ENCODE measurements at regions not wholly inside any gene's neighbourhood (a gene's known extent, or its start where the extent isn't known, plus 50 kb on each side); places are given as distances from the start of the nearest gene placed in this dataset.
A peak's percentile ranks its signal among the peaks of the same experiment; 100 is the strongest.

DNA sequence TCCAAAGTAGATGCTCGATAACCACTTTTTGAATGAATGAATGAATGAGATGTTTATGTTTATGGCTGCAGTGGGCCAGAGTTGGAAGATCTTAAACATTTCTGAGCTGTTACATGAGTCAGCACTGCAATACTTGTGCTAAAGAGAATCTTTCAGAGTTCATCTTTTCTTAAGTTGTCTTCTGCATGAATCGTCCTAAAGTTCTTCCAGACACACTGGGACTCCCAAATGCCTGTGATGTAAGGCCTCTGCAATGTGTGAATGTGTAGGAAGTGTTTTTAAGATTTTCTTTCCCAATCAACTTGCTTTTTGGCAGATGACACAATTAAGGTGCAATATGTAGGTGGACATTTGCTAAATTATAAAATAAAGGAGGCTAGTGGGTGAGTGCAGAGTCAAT is 50.3 kb upstream of the TRIM9 start:
- no peak for DNase-seq

DNA sequence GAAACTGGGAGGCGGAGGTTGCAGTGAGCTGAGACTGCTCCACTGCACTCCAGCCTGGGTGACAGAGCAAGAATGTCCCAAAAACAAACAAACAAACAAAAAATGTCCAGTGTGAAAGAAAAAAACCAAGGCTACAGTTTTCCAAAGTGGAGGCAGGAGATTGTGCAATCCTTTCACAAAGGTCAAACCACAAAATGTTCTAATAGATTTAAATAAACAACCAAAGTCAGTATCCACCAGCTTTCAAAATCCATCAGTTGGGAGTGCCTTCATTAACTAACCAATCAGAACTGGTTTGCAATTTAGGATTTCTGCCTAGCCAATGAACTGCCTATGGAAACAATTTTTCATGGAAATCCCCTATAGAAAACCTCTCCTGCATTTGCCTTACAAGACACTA is 52.3 kb upstream of the TRIM9 start:
- no peak for DNase-seq

DNA sequence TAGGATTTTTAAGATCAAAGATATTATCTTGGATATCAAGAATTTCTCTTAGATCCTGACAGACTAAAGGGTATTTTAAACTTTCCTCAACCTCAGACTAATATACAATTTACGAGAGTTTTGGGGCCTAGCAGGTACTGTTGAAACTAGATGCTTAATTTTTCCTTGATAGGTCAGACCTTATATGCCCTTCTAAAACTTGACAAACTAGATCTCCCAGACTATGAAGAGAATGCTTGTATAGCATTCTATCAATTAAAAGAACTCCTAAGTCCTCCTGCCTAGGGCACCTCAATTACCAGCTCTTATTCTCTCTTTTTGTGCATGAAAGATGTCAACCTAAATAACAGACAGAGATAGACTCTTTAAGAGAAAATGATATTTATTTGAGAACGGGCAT is 60.4 kb upstream of the TRIM9 start:
- DNase-seq: no peak

DNA sequence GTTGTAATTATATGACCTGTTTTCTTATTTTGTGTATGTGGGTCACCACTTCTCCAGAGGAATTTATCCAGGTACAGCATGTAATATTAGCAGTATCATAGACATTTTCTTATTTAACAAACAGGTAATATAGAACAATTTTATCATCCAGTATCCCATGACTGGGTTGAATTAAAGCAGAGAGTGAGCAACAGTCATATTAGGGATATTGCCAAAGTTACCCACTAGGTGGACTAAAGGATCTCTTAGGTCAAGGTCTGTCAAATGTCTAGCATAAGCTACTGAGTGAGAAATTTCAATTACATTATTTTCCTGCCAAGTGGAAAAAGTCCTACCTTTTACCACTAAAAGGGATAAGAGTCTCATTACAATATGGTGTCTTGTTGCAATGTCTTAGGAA is 62.1 kb upstream of the TRIM9 start:
- peak; percentile 22 for DNase-seq

DNA sequence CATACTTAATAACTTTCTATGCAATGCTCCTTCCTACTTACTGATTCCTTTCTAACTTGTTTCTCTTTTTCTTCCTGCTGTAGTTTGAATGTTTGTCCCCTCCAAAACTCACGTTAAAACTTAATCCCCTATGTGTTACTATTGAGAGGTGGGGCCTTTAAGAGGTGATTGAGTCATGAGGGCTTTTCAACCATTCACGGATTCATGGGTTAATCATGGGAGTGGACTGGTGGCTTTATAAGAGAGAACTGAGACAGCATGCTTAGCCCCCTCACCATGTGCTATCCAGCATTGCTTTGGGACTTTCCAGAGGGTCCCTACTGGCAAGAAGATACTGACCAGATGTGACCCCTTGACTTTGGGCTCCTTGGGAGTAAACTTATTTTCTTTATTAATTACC is 66.0 kb upstream of the TRIM9 start:
- no peak for DNase-seq

DNA sequence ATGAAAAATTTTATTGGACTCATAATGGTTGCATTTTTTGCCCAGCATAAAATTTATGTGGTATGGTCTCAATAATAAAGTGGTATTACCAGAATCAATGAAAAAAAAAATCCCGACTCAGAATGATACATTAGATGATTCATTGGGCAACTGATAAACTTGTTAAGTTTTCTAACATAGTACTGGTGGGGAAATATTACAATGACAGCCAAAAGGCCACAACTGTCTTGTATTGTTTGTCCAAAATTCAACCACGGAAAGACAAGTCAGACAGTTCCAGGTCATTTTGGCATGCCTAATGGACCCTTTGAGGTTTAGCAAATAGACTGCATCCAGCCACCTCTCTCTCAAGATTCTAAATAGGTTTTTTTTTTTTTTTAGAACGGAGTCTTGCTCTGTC is 70.5 kb upstream of the TRIM9 start:
- DNase-seq: no peak

DNA sequence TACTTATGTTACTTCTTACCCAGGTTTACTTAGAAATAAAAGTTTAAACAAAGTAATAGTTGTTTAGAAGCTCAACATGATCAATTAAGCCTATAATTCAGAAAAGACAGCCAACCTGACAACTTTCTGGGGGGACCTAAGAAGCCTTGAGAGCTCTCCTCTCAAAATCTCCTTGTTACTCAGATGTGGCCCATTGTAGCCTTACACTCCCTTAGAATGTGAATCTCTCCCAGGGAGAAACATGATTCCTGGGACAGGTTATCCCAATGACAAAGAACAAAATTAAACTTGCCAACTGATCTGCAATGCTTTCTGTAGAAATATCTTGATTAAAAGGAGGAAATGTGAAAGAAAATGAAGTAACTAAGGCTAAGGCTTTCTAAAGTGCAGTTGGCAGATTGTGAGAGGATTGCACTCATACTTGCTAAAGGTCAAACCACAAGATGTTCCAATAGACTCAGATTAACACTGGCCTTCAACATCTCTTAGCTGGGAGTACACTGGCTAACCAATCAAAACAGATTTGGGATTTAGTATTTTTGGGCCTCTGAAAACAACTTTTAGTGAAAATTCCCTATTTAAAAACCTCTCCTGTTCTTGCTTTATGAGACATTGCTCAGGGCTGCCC is 72.3 kb upstream of the TMX1 start:
- DNase-seq: no peak

DNA sequence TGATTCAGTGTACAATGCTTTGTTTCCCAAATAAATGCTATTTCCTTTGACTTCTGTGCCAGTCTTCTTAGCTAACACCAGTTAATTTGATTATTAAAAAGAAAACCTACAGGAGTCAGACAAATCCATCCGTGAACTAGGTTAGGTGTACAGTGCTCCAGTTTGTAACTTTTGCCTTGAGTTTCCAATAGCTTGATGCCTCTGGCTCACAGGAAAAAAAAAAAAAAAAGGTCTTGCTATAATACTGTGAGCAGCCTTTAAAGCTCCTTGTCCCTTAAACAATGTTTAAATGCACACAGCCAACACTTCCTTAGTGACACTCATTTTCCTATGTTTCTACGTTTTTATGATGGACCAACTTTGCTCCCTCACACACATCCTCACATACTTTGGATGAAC is 71.8 kb upstream of the TMX1 start:
- DNase-seq: no peak

DNA sequence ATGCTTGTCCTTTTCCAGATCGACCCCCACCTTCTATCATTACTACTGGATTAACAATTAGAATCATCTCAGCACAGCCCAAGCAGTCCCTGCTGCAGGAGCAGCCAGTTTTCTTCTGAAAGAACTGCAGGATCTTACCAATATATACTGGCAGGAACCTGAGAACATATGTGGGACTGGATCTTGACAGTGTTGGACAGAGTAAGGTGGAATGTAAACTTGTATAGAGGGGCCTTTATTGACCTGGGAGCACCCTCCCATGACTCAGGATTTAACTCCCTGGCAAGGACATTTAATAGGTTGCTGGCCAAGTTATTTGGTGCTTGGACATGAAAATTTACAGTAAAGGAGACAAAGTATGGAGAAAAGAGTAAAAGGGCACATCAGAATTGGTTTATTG is 66.2 kb upstream of the TMX1 start:
- DNase-seq: no peak

DNA sequence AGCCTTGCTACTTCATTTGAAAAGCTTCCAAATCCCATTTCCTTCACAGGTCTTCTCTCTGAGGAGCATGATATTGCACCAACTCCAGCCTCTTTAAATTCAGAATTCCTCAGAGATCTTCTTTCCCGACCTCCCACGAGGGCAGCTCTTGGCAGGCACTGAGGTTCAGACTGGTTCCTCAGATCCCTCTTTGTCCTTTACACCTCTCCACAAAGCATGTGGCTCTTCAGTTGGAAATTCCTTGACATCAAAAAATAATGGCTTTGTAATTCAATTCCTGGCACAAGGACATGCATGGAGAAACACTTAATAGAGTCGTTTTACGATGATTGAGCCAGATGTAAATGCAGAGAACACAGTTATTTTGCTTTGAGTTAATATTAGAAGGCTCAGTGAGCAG is 63.2 kb upstream of the TMX1 start:
- no peak for DNase-seq

DNA sequence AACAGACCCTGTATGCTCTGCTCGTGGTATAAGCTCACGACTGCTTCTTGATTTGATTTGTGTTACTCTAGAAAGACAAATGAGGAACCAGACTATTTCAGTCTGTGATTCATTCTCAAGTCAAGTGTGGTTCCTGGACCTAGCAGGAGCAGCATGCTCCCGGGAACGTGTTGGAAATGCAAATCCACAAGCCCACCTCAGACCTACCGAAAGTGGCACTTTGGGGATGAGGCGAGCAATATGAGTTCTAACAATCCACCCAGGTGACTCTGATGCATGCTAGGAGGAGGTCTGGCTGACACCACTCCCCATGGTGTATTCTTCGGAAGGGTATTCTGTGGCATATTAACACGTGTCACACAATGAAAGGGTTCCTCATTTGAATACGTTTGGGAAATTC is 59.5 kb upstream of the TMX1 start:
- DNase-seq: no peak

DNA sequence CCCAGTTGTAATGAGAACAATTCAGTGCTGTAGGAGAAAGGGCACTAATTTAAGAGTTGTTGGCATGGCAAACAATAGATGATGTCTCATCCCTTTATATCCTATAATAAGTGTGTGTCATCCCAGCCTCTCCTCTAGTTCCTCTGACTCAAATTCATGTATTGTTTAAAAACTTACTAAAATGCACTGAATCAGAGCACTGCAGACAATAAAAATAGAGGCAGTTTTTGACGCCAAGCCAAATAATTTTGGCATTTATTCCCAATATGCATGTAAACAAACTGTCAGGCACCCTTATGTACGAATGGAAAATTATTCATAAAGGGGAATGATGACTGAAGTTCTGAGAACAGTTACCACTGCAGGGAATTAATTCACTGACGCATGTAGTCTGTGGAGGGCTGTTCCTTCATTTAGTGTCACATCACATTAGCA is 57.9 kb upstream of the TMX1 start:
- no peak for DNase-seq

DNA sequence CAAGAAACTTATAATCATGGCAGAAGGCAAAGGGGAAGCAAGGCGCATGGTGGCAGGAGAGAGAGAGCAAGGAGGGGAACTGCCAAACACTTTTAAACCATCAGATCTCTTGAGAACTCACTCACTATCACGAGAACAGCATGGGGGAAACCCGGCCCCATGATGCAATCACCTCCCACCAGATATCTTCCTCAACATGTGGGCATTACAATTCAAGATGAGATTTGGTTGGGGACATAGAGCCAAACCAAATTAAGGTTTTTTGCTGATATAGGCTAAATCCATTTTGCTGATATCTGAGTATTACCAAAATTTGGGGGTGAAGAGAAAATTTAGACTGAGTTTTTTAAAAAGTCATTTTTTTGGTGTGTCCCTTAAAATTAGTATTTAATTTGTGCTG is 54.9 kb upstream of the TMX1 start:
- DNase-seq: no peak

DNA sequence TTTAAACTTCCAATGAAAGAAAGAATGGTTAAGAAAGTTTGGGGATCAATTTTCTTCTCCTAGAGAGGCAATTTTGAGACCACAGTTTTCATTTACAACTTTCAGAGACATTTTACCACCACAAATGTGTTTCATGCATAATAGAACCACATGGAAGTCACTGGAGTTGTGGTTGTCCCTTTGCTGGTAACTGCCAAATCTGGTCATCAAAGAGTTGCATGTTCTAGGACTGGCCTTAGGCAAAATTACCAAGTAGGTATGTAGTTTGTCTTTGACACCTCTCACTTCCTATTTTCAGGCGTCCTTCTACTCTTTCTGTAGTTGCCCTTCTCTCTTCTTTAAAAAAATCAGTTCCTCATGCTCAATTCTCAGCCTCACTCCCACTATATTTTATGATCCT is 54.3 kb upstream of the TMX1 start:
- no peak for DNase-seq

DNA sequence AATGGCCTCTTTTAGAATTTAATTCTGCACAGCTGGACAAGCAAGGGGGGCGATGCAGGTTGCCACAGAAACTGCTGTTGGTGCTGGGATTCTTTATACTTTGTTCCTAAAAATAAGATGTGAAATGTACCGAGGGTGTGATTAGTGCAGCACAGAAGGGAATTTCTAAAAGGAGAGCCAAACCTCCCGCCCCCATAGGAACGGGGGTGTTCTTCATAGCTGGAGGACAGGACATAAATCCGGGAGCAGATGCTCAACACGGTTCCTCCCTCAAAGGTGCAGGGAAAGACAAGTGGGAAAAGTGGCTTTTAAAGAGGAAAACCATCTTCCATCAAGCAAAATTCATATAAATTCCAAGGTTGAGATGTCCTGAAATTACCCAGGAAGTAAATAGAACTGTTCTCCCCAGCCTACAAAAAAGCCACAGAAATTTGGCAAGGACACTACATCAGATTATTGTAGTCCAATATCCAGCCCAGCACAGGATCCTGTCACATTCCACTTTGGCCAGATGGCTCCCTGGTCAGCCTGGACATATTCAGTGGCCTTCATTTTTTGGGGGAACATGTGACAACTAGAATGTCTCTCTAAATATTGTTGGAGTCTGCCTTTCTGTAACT is 51.4 kb upstream of the TMX1 start:
- no peak for DNase-seq

DNA sequence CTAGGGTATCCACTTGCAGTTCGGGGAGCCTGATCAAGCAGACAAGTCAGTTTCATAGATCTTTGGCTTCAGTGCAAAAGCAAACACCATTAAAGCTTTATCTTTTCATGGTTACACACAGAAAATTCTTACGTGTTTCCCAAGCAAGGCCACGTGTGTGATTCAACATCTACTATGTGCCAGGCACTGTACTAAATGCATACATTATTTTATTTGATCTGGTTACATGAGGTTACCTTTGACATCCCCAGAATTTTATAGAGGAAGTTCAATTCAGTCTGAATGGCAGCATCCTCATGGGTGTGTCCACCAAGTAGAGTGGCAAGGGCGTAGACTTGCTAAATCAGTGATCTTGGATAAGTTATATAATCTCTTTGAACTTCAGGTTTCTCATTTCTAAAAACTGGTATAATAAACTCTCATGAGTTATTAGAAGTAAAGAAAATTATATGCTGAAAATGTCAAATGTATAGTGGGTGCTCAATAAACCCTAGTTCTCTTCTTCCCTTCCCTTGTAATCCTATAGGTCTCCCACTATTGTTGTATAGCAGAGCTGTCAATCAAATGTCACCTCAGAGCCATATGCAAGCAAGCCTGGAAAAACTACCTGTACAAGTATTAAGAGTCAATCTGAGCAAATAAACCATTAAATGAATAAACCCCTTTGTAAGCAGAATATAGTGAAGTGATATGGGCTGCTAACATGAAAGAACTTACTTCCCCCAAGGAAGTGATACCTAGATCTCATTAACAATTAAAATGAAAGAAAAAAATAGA is 50.3 kb upstream of the TMX1 start:
- no peak for DNase-seq

Data from DMS153 (cell line).